ENCODE measurements at regions not wholly inside any gene's neighbourhood (a gene's known extent, or its start where the extent isn't known, plus 50 kb on each side); places are given as distances from the start of the nearest gene placed in this dataset.

GRCh38 chr6:170067181-170067641, 223.7 kb downstream of the DLL1 start:
- Histone ChIP-seq H3K27me3 (no peaks in the 10 kb centered on the region), H3K27ac (no peak overlapping the region), H3K36me3 (no peaks in the 10 kb centered on the region), H3K4me1 (no peaks in the 10 kb centered on the region), H3K4me3 (no peak overlapping the region), H3K9me3 (no peaks in the 10 kb centered on the region)
- TF ChIP-seq POLR2A (IDR thresholded peaks at IDR 0.05): no peak
- peak in 1 of 4 experiments; percentile 28 for TF ChIP-seq CTCF (IDR thresholded peaks at IDR 0.05)
- DNase-seq: peak in 1 of 2 donors; percentile 14
- intact Hi-C loops (cut with DNase I; ENCODE audit: low total_unique reads): no loop called here

- H3K27ac ChIP-seq: no peak overlapping the region
These were observed 224.2 kb downstream of the DLL1 start for GRCh38 chr6:170066679-170067078.

GRCh38 chr6:170063851-170064602, 226.9 kb downstream of the DLL1 start:
- Histone ChIP-seq H3K9me3 (no peaks in the 10 kb centered on the region), H3K36me3 (no peaks in the 10 kb centered on the region), H3K4me3 (no peak overlapping the region), H3K27ac (no peak overlapping the region), H3K4me1 (no peaks in the 10 kb centered on the region), H3K27me3 (no peaks in the 10 kb centered on the region)
- TF ChIP-seq CTCF (IDR thresholded peaks at IDR 0.05): no peak
- no peak for TF ChIP-seq POLR2A (IDR thresholded peaks at IDR 0.05)
- DNase-seq: peak in 1 of 2 donors; percentile 7
- intact Hi-C loops (cut with DNase I; ENCODE audit: low total_unique reads): no loop called here

More at GRCh38 chr6:170066679-170067078, 224.2 kb downstream of the DLL1 start:
- no peaks in the 10 kb centered on the region for H3K27me3 ChIP-seq
- intact Hi-C loops (cut with DNase I; ENCODE audit: low total_unique reads): no loop called here
- no peak overlapping the region for H3K4me3 ChIP-seq
- DNase-seq: peak in 1 of 2 donors; percentile 2
- no peaks in the 10 kb centered on the region for H3K4me1 ChIP-seq
- no peaks in the 10 kb centered on the region for H3K9me3 ChIP-seq
- no peaks in the 10 kb centered on the region for H3K36me3 ChIP-seq
- TF ChIP-seq POLR2A (IDR thresholded peaks at IDR 0.05): no peak
- no peak for TF ChIP-seq CTCF (IDR thresholded peaks at IDR 0.05)

GRCh38 chr6:170063431-170063830, 227.4 kb downstream of the DLL1 start:
- no peaks in the 10 kb centered on the region for H3K9me3 ChIP-seq
- TF ChIP-seq POLR2A (IDR thresholded peaks at IDR 0.05): no peak
- no peak for TF ChIP-seq CTCF (IDR thresholded peaks at IDR 0.05)
- no peaks in the 10 kb centered on the region for H3K27me3 ChIP-seq
- intact Hi-C loops (cut with DNase I; ENCODE audit: low total_unique reads): no loop called here
- no peaks in the 10 kb centered on the region for H3K4me1 ChIP-seq
- H3K36me3 ChIP-seq: no peaks in the 10 kb centered on the region
- H3K4me3 ChIP-seq: no peak overlapping the region
- no peak overlapping the region for H3K27ac ChIP-seq
- peak in 1 of 2 donors; percentile 5 for DNase-seq

- intact Hi-C loops (cut with DNase I; ENCODE audit: low total_unique reads): no loop called here
- no peak overlapping the region for H3K4me3 ChIP-seq
- TF ChIP-seq POLR2A (IDR thresholded peaks at IDR 0.05): no peak
- no peak for TF ChIP-seq CTCF (IDR thresholded peaks at IDR 0.05)
- H3K27me3 ChIP-seq: no peaks in the 10 kb centered on the region
- no peak overlapping the region for H3K27ac ChIP-seq
- peak in 1 of 2 donors; percentile 1 for DNase-seq
- no peaks in the 10 kb centered on the region for H3K9me3 ChIP-seq
- no peaks in the 10 kb centered on the region for H3K36me3 ChIP-seq
- H3K4me1 ChIP-seq: no peaks in the 10 kb centered on the region
These were observed 228.0 kb downstream of the DLL1 start for GRCh38 chr6:170062915-170063241.
